ENCODE measurements at regions not wholly inside any gene's neighbourhood (a gene's known extent, or its start where the extent isn't known, plus 50 kb on each side); places are given as distances from the start of the nearest gene placed in this dataset.

- DNase-seq: no peak
Observed at GRCh38 chr15:38864122-38864521, 299.5 kb upstream of the RASGRP1 start.

DNA sequence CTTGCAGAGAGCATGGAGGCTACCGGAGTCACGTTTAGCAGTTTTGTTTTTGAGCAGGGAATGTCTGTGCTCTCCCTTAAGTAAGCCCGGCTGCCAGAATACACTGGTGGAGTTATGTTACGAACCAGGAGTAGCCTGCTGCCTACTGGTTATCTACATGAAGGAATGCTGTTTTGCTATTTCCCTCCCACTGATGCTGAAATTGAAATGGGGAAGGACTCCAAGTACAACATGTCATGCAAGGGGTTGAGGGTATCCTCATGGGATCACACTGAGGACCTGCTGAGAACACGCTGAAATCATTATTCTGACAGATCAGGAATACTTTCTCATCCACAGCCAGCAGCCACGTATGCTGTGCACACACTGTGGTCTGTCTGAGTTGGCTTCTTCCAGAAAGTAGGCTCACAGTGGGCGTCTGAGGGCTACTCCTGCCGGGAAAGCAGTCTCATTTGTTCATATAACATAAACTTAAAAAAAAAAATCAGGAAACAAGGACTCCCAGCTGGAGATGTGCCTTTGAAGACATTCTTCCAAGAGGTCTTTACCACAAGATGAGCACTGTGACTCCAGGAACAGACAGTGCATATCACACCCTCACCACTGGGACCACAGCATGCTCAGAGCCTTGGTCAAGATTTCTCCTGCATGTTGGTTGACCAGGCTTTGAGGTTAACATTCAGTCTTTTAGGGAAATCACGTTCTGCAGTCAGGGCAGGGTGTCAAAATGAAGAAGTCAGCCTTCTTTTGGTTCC, 300.4 kb upstream of the RASGRP1 start:
- DNase-seq: no peak

GRCh38 chr15:38867556-38867955, 302.9 kb upstream of the RASGRP1 start:
- DNase-seq: no peak

DNA sequence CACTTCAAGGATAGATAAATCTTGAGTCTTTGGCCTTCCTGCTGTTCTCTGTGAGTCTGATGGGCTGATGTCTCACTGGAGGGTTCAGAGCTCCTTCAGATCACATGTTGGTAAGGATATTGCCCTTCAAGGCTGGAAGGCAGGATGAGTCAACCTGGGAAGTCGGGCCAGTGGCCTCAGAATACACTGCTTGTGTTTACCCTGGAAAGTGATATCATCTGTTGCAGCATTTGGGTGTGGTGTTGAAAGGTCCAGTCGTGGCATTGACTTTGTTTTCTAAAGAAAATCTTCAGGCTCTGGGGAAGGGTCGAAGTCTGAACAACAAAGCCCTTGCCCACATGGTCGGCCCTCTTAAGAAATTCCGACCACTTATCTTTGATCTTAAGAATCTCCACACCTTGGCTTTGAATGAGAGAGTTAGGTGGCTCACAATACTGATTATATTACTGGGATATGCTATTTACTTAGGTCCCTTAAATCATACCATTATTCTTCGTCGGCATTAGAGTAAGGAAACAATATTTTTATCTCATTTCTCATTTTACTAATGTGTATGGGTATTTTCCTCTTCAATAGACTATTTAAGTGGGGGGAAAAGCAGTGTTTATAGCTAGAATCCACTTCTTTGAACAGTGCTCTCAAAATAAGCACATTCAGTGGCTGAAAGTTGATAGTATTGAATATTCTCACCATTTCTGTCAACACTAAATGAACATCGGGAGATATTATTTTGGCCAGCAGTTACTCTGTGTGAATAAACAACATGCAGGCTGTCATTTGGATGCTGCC, 303.9 kb upstream of the RASGRP1 start:
- DNase-seq: no peak

GRCh38 chr15:38871638-38872037, 307.0 kb upstream of the RASGRP1 start:
- no peak for DNase-seq

GRCh38 chr15:38872732-38873131, 308.1 kb upstream of the RASGRP1 start:
- no peak for DNase-seq

GRCh38 chr15:38873158-38873557, 308.5 kb upstream of the RASGRP1 start:
- no peak for DNase-seq

GRCh38 chr15:38874464-38874863, 309.9 kb upstream of the RASGRP1 start:
- no peak for DNase-seq

DNA sequence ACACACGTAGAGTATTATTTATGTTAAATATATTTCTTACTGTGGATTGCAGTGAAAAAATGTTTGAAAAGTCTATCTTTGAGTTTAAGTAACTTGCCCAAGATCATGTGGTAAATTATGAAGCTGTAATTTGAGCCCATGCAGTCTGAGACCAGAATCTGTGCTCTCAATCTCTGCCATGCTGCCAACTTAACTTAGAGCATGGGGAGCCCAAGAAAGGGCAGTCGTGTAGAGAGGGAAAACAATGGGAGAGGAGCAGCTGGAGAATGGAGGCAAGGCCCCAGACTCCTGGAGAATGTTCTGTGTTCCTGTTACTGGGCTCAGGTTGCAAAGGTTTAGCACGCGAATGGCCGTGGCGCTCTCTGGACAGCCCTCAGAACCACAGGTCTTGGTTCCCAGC, 311.6 kb upstream of the RASGRP1 start:
- DNase-seq: no peak

GRCh38 chr15:38876621-38877020, 312.0 kb upstream of the RASGRP1 start:
- DNase-seq: no peak

DNA sequence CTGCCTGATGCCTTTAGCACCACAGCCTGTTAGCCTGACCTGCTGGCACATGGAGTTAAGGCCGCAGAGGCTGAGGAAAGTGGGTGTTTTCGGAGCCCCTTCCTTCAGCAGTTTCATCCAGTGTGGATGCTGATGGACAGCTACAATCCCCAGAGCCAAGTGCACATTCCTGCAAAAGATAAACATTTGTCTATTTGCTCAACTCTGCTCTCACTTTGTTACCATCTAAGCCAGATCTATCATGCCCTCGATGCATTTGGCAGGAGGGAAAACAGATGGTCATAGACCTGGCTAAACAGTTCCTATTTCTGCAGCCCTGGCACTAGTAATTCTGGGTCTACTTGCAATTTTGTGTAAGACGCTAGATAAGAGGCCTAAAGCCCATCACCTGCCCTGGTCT, 312.9 kb upstream of the RASGRP1 start:
- DNase-seq: no peak

DNA sequence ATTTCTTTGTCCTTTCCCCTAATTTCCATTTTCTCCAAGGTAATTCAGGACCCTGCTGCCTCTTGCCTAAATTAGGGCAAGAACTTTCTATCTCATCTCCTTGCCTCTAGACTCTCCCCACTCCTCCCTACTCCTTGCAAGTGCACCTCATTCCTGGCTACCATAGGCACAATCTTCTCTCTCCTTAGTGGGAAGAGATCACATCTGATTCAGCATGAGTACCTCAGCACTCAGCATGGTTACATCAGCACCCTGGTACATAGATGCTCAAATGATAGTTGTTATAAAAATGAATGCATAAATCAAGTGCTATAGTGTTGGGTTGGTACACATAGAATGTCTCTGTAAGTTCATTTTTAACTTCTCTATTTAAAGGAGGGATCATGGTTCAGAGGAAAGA, 313.4 kb upstream of the RASGRP1 start:
- no peak for DNase-seq

DNA sequence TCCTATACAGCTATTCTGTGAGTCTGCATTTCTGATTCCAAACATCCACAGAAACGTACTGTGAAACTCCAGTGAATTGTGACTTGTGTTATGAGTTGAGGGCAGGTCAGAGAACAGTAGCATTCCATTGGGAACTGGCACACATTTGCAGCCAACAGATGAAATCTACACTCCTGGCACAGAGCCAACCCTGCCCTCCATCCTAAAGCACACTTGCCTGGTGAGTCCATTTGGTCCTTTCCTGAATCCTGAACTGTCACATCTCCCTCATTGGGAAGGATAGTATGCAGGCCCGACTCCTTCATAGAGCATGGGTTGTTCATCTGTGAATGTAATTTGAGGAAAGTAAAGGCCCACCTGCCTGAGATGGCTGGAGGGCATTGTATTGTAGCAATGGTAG, 314.3 kb upstream of the RASGRP1 start:
- no peak for DNase-seq

- DNase-seq: no peak
Observed at GRCh38 chr15:38879909-38880471, 315.4 kb upstream of the RASGRP1 start.

DNA sequence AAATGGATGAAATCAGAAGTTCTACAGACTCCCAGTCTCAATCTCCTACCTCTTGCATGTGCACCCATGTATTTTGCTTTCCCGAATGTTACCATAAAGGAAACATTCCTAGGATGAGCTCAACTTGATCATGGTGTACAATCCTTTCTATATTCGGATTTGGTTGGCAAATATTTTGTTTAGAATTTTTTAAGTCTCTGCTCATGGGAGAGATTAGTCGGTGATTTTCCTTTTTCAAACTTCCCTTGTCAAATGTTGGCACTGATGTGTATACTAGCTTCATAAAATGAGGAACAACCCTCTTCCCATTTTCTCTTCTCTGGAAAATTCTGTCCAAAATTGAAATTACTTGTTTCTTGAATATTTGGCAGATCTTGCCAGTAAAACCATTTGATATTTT, 317.6 kb upstream of the RASGRP1 start:
- no peak for DNase-seq

DNA sequence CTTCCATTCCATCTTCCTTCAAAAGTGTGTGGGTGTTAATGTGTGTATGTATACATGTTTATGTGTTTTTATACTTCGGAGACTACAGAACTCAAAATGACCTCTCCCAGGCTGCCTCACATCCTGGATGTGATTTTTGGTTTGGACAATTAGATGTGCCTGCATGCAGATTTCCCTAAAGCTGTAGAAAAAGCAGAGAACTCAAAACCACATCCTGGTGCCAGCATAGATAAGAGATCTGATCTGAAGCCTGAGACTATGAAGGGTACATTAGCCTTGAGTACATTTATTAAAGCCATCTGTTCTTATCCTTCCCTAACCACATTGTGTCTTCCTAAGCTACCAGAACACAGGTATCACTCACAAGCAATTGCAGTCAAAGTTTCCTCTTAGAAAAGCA, 319.4 kb upstream of the RASGRP1 start:
- DNase-seq: no peak

DNA sequence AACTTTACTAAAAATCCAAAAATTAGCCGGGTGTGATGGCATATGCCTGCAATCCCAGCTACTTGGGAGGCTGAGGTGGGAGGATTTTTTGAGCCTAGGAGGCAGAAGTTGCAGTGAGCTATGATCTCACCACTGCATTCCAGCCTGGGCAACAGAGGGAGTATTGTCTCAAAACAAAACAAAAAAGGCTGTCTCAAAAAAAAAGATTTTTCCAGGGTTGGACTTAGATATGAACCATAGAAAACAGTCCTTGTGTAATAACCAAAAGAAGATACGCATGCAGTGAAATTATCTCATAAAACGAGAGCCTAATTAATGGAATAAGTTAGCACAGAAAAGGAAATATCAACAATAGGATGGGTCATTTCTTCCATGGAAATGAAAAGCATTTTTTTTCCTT, 320.4 kb upstream of the RASGRP1 start:
- no peak for DNase-seq

DNA sequence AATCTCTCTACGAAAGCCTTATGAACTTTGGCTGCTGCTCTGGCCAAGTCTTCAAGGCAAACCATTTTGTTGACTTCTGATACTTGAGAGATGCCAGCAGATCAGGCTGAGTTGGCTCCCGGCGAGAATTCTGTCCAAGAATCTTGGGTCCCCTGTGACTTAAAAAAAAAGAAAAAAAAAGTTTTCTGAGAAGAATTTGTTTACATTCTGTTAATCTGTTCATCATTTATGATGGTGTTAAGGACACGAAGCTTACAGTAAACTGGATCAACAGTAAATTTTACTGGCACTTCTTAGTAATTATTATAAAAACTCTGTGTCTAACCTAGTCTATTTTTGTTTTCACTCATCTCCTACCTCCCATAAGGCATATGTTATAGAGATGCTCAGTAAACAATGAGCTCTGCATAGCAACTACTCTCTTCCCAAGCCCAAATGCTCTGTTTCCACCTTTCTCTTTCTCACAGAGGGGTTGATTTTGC, 320.9 kb upstream of the RASGRP1 start:
- no peak for DNase-seq

GRCh38 chr15:38886315-38887163, 321.9 kb upstream of the RASGRP1 start:
- DNase-seq: no peak

DNA sequence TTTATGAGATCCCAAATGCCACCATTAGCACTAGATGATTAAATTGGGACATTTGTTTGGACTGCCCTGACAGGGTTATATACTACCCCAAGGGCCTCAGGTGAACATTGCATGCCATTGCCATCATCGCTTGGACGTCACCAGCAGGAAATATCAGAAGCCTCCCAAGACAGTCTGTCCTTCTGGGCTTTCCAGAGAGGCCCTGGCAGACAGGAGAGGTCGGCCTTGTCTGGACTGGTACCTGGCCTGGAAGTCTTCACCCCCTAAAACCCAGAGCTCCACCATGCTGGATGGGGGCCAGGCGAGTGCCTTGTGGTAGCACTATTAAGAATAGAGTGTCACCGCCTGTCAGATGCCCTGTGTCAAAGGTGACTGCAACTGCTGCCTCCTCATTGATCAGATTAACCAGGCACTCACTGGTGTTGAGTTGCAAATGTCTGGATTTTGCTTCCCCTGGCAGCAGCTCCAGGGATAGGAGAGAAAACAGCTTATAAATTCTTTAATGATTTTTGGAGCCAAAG, 324.1 kb upstream of the RASGRP1 start:
- DNase-seq: no peak

DNA sequence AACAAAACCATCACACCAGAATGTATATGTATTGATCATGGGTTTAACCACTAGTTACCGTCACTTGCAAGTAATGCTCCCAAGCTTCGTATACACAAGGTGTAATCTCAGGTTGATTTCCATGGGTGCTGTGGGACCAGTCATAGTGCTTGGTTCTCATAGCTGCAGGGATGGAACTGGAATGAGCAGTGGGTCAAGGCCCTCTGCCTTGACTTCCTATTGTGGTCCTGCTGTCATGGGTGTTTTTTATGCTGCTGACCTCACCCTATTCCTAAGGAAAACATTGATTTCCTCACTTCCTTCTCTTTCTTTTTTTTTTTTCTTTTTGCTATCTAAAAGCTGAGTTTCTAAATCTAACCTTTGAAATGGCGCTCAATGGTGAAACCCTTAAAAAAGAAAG, 325.6 kb upstream of the RASGRP1 start:
- no peak for DNase-seq

- no peak for DNase-seq
Observed at GRCh38 chr15:38893925-38894242, 329.3 kb upstream of the RASGRP1 start.
